Muscle layer of duodenum (tissue), 2 donors: ENCODE measurements at regions not wholly inside any gene's neighbourhood (a gene's known extent, or its start where the extent isn't known, plus 50 kb on each side); places are given as distances from the start of the nearest gene placed in this dataset.

Experiments used
- H3K27ac ChIP-seq: one replicate; pipeline ENCODE4 v1.7.0; 2013; ENCODE audit warnings: mild to moderate bottlenecking, low read length
- H3K27me3 ChIP-seq: one replicate; pipeline ENCODE4 v1.7.0; 2013; ENCODE audit warnings: low read depth, mild to moderate bottlenecking, control low read depth, low read length
- H3K36me3 ChIP-seq, 2 donors: one replicate each; pipeline ENCODE4 v1.7.0; 2013; ENCODE audit warnings: low read length in 2 of 2, control low read depth in 1 of 2, mild to moderate bottlenecking in 1 of 2; ENCODE audit not compliant: insufficient read depth in 2 of 2, control insufficient read depth in 1 of 2
- H3K4me1 ChIP-seq, 2 donors: one replicate each; pipeline ENCODE4 v1.7.0; 2013; ENCODE audit warnings: low read length in 2 of 2, mild to moderate bottlenecking in 2 of 2, control low read depth in 1 of 2, moderate library complexity in 1 of 2; ENCODE audit not compliant: insufficient read depth in 2 of 2, control insufficient read depth in 1 of 2
- H3K4me3 ChIP-seq, 2 donors: one replicate each; pipeline ENCODE4 v1.7.0; 2013; ENCODE audit warnings: low read length in 2 of 2, low read depth in 1 of 2, mild to moderate bottlenecking in 1 of 2
- H3K9me3 ChIP-seq, 2 donors: one replicate each; pipeline ENCODE4 v1.7.0; 2013; ENCODE audit warnings: low read length in 2 of 2, control low read depth in 1 of 2, mild to moderate bottlenecking in 1 of 2; ENCODE audit not compliant: control insufficient read depth in 1 of 2
- donor health status: healthy.

- no peak overlapping the region for H3K4me3 ChIP-seq
- H3K27me3 ChIP-seq = no peaks in the 10 kb centered on the region
- no peaks in the 10 kb centered on the region for H3K9me3 ChIP-seq
- no peak overlapping the region for H3K27ac ChIP-seq
- H3K36me3 ChIP-seq = no peaks in the 10 kb centered on the region
- H3K4me1 ChIP-seq = no peaks in the 10 kb centered on the region
These were observed 301.7 kb upstream of the ATP11B start for GRCh38 chr3:182491577-182491976.

- Histone ChIP-seq H3K27ac (no peak overlapping the region), H3K27me3 (no peaks in the 10 kb centered on the region), H3K9me3 (no peaks in the 10 kb centered on the region), H3K36me3 (no peaks in the 10 kb centered on the region), H3K4me3 (no peak overlapping the region), H3K4me1 (no peaks in the 10 kb centered on the region)
These were observed 300.8 kb upstream of the ATP11B start for GRCh38 chr3:182492536-182492935.

GRCh38 chr3:182500289-182500688 is 293.0 kb upstream of the ATP11B start:
- no peaks in the 10 kb centered on the region for H3K4me1 ChIP-seq
- no peak overlapping the region for H3K4me3 ChIP-seq
- no peaks in the 10 kb centered on the region for H3K27me3 ChIP-seq
- H3K36me3 ChIP-seq = no peaks in the 10 kb centered on the region
- no peaks in the 10 kb centered on the region for H3K9me3 ChIP-seq
- no peak overlapping the region for H3K27ac ChIP-seq

GRCh38 chr3:182501856-182502255 is 291.4 kb upstream of the ATP11B start:
- H3K27me3 ChIP-seq = no peaks in the 10 kb centered on the region
- no peak overlapping the region for H3K27ac ChIP-seq
- no peaks in the 10 kb centered on the region for H3K4me1 ChIP-seq
- H3K9me3 ChIP-seq = no peaks in the 10 kb centered on the region
- no peaks in the 10 kb centered on the region for H3K36me3 ChIP-seq
- no peak overlapping the region for H3K4me3 ChIP-seq

- Histone ChIP-seq H3K27ac (no peak overlapping the region), H3K4me1 (no peaks in the 10 kb centered on the region), H3K36me3 (no peaks in the 10 kb centered on the region), H3K27me3 (no peaks in the 10 kb centered on the region), H3K9me3 (no peaks in the 10 kb centered on the region), H3K4me3 (no peak overlapping the region)
These were observed 289.9 kb upstream of the ATP11B start for GRCh38 chr3:182503401-182503800.

GRCh38 chr3:182508919-182509711 is 284.2 kb upstream of the ATP11B start:
- Histone ChIP-seq H3K27ac (no peak overlapping the region), H3K36me3 (no peaks in the 10 kb centered on the region), H3K4me1 (no peaks in the 10 kb centered on the region), H3K27me3 (no peaks in the 10 kb centered on the region), H3K9me3 (no peaks in the 10 kb centered on the region), H3K4me3 (no peak overlapping the region)

- H3K27me3 ChIP-seq = no peaks in the 10 kb centered on the region
- H3K4me1 ChIP-seq = no peaks in the 10 kb centered on the region
- no peak overlapping the region for H3K27ac ChIP-seq
- no peak overlapping the region for H3K4me3 ChIP-seq
- no peaks in the 10 kb centered on the region for H3K36me3 ChIP-seq
- H3K9me3 ChIP-seq = no peaks in the 10 kb centered on the region
These were observed 283.4 kb upstream of the ATP11B start for GRCh38 chr3:182509844-182510460.

- H3K4me3 ChIP-seq = no peak overlapping the region
- no peaks in the 10 kb centered on the region for H3K9me3 ChIP-seq
- H3K27ac ChIP-seq = no peak overlapping the region
- H3K27me3 ChIP-seq = no peaks in the 10 kb centered on the region
- H3K4me1 ChIP-seq = no peaks in the 10 kb centered on the region
- no peaks in the 10 kb centered on the region for H3K36me3 ChIP-seq
These were observed 278.9 kb upstream of the ATP11B start for GRCh38 chr3:182514236-182514964.

- Histone ChIP-seq H3K9me3 (no peaks in the 10 kb centered on the region), H3K36me3 (no peaks in the 10 kb centered on the region), H3K27ac (no peak overlapping the region), H3K4me1 (no peaks in the 10 kb centered on the region), H3K4me3 (no peak overlapping the region), H3K27me3 (no peaks in the 10 kb centered on the region)
These were observed 276.5 kb upstream of the ATP11B start for GRCh38 chr3:182516597-182517336.

GRCh38 chr3:182519569-182519968 is 273.7 kb upstream of the ATP11B start:
- no peaks in the 10 kb centered on the region for H3K9me3 ChIP-seq
- H3K4me1 ChIP-seq = no peaks in the 10 kb centered on the region
- H3K36me3 ChIP-seq = no peaks in the 10 kb centered on the region
- H3K27me3 ChIP-seq = no peaks in the 10 kb centered on the region
- H3K4me3 ChIP-seq = no peak overlapping the region
- no peak overlapping the region for H3K27ac ChIP-seq

- Histone ChIP-seq H3K9me3 (no peaks in the 10 kb centered on the region), H3K36me3 (no peaks in the 10 kb centered on the region), H3K27ac (no peak overlapping the region), H3K4me3 (no peak overlapping the region), H3K27me3 (no peaks in the 10 kb centered on the region), H3K4me1 (no peaks in the 10 kb centered on the region)
These were observed 272.0 kb upstream of the ATP11B start for GRCh38 chr3:182521339-182521738.
